ELF-1 (cell line): ENCODE measurements at regions not wholly inside any gene's neighbourhood (a gene's known extent, or its start where the extent isn't known, plus 50 kb on each side); places are given as distances from the start of the nearest gene placed in this dataset.
"Not testable (repeated sequence)": the region's sequence is repeated elsewhere in the genome, so short reads cannot be mapped to it uniquely, and the experiment has no call there.

Experiments used
- DNase-seq: peaks from one replicate; pipeline ENCODE4 v3.0.0-alpha.2; 2016; ENCODE audit warnings: low read depth, low spot score

DNA sequence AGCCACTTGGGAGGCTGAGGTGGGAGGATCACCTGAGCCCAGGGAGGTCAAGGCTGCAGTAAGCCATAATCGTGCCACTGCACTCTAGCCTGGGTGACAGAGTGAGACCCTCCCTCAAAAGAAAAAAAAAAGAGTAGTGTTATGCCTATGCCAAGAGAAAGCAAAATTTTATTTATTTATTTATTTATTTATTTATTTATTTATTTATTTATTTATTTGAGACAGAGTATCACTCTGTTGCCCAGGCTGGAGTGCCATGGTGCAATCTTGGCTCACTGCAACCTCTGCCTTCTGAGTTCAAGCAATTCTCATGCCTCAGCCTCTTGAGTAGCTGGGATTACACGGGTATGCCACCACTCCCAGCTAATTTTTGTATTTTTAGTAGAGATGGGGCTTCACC is 72.6 kb upstream of the RAPGEF2 start:
- DNase-seq, result not testable (repeated sequence)

- DNase-seq, result no peak
Measured at GRCh38 chr4:159035570-159035969, 67.3 kb upstream of the RAPGEF2 start.

- no peak for DNase-seq
Measured at GRCh38 chr4:159038536-159038935, 64.3 kb upstream of the RAPGEF2 start.

GRCh38 chr4:159041054-159042034 is 61.5 kb upstream of the RAPGEF2 start:
- no peak for DNase-seq

DNA sequence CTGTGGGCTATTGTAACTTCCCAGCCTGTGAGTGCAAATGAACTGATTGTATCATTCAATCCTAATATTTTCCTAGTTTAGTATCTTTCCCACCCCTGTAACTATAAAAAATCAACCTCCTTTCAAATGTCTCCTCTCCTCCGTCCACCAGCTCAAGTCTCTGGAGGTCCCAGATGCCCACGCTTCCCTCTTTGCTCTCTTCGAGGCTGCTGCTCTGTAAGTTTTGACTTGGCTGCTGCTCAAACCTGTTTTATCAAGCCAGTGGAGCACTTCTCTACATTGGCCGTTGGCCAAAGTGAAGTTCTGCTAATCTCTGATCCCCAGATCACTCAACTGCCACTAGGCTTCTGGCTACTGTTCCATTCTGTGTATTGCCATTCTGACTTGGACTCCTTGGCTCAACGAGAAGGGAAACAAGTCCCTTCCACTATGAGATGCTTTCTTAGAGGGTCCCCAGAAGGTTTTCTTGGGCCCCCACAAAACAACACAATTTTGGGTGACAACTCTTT is 60.7 kb upstream of the RAPGEF2 start:
- no peak for DNase-seq

DNA sequence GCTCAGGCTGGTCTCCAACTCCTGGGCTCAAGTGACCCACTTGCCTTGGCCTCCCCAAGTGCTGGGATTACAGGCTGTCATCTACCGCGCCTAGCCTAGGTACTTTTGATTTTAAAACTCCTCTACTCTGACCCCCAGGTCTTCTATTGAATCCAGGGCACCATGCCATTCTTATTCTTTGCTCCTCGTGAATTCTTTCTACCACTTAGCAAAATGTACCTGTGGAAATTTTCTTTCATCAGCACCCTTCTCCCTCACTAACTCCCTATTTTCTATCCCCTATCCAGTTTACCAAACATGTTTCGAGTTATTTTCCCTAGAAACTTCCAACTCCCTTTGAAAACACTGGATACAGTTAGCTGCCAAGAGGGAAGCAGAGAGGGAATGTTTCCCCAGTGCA is 60.0 kb upstream of the RAPGEF2 start:
- no peak for DNase-seq

- DNase-seq, result no peak
Measured at GRCh38 chr4:159043861-159044260, 59.0 kb upstream of the RAPGEF2 start.

GRCh38 chr4:159045321-159045720 is 57.6 kb upstream of the RAPGEF2 start:
- DNase-seq, result no peak

DNA sequence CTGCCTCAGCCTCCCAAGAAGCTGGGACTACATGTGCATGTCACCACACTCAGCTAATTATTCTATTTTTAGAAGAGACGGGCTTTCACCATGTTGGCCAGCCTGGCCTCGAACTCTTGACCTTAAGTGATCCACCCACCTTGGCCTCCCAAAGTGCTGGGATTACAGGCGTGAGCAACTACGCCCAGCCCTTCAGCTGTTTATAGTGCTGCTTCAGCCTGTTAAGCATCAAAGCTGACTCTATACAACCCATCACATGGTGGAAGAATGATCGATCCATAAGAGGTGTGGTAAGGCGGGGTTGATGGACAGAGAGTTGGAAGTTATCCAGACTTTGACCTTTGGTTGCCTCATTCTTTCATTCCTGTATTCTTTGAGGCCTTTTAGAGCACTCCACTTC is 56.2 kb upstream of the RAPGEF2 start:
- no peak for DNase-seq

- no peak for DNase-seq
Measured at GRCh38 chr4:159047478-159048165, 55.3 kb upstream of the RAPGEF2 start.

- peak; percentile 75 for DNase-seq
Measured at GRCh38 chr4:159048166-159048886, 54.6 kb upstream of the RAPGEF2 start.

DNA sequence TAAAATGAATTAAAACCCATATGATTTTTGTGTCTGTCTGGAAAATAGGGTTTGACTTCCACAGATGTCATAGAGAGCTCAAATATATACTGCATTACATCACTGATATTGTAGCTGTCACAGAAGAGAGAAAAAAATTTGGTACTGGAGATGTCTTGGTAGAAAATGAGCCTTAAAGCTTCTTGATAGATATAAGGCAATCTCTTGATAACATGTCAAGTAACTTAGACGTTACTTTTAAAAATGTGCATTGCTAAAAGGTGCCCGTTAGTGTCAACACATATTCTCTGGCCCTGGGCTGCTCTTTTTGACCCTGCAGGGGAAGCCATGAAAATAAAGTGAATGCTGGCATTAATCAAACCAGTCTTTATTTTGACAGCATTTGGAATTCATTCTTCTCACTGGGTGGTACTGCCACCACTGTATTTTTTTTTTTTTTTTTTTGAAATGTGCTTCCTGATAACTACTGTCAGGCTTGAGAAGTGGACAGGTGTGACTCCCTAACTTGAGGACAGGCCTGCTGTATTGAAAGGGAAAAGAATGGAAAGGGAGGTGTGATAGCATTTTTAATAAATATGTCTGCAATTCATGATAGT is 53.0 kb upstream of the RAPGEF2 start:
- no peak for DNase-seq

DNA sequence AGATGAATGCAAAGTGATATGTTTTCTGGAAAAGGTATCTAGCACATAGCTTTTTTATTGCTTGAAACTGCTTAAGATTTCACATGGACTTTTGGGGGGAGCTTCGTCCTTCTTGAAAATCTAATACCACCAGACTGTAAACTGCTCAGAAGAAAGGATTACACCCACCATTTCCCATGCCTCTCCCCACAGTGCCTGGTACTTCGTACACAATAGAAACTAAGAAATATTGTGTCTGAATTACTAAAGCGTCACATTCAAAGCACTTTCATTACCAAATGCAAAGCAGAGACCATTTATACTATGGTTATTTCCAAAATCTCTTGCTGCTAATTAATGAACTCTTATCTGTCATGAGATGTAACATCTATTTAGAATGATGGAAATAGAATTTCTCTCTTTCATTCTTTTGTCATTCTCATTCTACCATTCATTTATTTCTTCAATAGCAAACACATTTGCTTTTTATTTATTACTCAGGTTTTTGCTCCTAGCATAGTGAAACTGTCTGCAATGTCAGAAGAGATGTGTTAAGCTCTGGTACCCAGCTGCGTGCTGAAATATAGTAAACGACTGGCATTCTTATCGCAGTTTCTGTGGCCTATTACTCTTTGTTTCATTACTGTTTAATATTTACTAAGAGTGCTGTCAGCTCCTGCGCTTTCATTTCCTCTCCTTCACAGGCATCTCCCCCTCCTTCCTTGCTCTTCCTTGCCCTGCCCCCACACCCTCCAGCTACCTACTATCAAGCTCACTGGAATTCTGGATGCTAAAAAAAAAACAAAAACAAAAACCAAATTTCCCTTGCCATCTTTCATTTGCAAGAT is 51.4 kb upstream of the RAPGEF2 start:
- no peak for DNase-seq

DNA sequence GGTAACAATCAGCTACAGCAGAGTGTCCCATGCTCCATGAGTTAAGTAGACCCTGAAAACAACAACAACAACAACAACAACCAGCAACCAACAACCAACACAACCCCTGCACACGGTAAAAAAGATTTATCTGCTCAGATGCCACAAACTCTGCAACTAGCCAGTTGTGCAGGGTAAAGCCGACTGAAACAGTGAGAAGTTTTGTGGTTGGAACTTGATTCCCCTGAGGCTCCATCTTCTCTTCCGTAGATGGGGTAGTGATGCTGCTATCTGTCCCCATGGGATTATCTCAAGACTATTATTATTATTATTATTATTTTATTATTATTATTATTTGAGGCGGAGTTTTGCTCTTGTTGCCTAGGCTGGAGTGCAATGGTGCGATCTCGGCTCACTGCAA is 50.6 kb upstream of the RAPGEF2 start:
- DNase-seq, result no peak
